H1 (cell line): ENCODE measurements at regions not wholly inside any gene's neighbourhood (a gene's known extent, or its start where the extent isn't known, plus 50 kb on each side); places are given as distances from the start of the nearest gene placed in this dataset.

Experiments
- TAF1 ChIP-seq: IDR thresholded peaks from 2 replicates; pipeline ENCODE4 v1.6.1; 2011; ENCODE audit warnings: mild to moderate bottlenecking, low read depth, low read length
- TF ChIP-seq, protein P1 (sequence below): IDR thresholded peaks from 2 replicates; pipeline ENCODE4 v1.6.1; 2012; ENCODE audit warnings: low read length, inconsistent platforms
- TF ChIP-seq, protein P2 (sequence below): IDR thresholded peaks from 2 replicates; pipeline ENCODE4 v1.6.1; 2012; ENCODE audit warnings: inconsistent platforms

DNA sequence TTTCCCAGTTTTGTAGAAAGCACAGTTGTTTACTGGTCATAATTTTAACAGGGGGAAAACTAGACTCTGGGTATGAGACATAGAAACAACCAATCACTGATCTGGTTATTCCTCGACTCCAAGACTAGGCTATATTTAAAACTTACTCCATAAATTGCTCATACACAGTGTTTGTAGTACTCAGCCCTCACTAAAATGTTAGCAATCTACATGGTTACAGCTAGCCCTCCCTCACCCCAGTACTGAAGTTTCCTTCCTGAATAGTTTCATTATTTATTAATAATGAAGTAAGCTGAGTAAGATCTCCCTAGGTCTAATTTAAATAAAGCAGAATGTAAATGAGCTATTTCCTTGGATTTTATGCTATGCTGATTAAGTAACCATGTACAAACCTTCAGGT, 275.1 kb downstream of the CDH20 start (continued):
- TF ChIP-seq, protein P1, sequence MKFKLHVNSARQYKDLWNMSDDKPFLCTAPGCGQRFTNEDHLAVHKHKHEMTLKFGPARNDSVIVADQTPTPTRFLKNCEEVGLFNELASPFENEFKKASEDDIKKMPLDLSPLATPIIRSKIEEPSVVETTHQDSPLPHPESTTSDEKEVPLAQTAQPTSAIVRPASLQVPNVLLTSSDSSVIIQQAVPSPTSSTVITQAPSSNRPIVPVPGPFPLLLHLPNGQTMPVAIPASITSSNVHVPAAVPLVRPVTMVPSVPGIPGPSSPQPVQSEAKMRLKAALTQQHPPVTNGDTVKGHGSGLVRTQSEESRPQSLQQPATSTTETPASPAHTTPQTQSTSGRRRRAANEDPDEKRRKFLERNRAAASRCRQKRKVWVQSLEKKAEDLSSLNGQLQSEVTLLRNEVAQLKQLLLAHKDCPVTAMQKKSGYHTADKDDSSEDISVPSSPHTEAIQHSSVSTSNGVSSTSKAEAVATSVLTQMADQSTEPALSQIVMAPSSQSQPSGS, result no peak
- TF ChIP-seq, protein P2, sequence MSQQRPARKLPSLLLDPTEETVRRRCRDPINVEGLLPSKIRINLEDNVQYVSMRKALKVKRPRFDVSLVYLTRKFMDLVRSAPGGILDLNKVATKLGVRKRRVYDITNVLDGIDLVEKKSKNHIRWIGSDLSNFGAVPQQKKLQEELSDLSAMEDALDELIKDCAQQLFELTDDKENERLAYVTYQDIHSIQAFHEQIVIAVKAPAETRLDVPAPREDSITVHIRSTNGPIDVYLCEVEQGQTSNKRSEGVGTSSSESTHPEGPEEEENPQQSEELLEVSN, result no peak
- no peak for TF ChIP-seq TAF1
